Uterus (tissue), 2 donors: ENCODE measurements at regions not wholly inside any gene's neighbourhood (a gene's known extent, or its start where the extent isn't known, plus 50 kb on each side); places are given as distances from the start of the nearest gene placed in this dataset.

Source experiments
- CTCF ChIP-seq, 4 experiments: fragments of 200-600 bp in 2 of 4; fragments of 450-650 bp in 2 of 4; sonication (generic) in 2 of 4; IDR thresholded peaks; one replicate each; pipeline ENCODE4 v1.5.1; 2016 to 2019; ENCODE audit warnings: antibody characterized with exemption in 4 of 4, mild to moderate bottlenecking in 2 of 4, moderate library complexity in 1 of 4
- POLR2A ChIP-seq, 2 donors: fragments of 450-650 bp; IDR thresholded peaks; one replicate each; pipeline ENCODE4 v1.6.1; 2016; ENCODE audit warnings: antibody characterized with exemption in 2 of 2, mild to moderate bottlenecking in 1 of 2, moderate library complexity in 1 of 2

- TF ChIP-seq CTCF (IDR thresholded peaks at IDR 0.05) = no peak
- TF ChIP-seq POLR2A (IDR thresholded peaks at IDR 0.05) = no peak
Measured at GRCh38 chr14:86527312-86527711, 997.4 kb downstream of the FLRT2 start.
